GM10266 (cell line): ENCODE measurements at regions not wholly inside any gene's neighbourhood (a gene's known extent, or its start where the extent isn't known, plus 50 kb on each side); places are given as distances from the start of the nearest gene placed in this dataset.
"Not testable (repeated sequence)": the region's sequence is repeated elsewhere in the genome, so short reads cannot be mapped to it uniquely, and the experiment has no call there.

Source experiments
- DNase-seq: peaks from one replicate; pipeline ENCODE4 v3.0.0; 2012; ENCODE audit errors: extremely low spot score
- CTCF ChIP-seq: IDR thresholded peaks from 2 replicates; pipeline ENCODE4 v1.5.1; 2012; ENCODE audit warnings: mild to moderate bottlenecking, low read depth; ENCODE audit not compliant: control insufficient read depth, insufficient read depth; ENCODE audit errors: missing control alignments

GRCh38 chr4:120555058-120555457, 367.5 kb downstream of the PRDM5 start:
- TF ChIP-seq CTCF = no peak
- DNase-seq = no peak

- DNase-seq = no peak
- TF ChIP-seq CTCF = no peak
Measured at GRCh38 chr4:120554086-120554485, 368.4 kb downstream of the PRDM5 start.

- not testable (repeated sequence) for DNase-seq
Measured at GRCh38 chr4:120550624-120551220, 371.8 kb downstream of the PRDM5 start.

- no peak for TF ChIP-seq CTCF
- DNase-seq = no peak
Measured at GRCh38 chr4:120549011-120549570, 373.4 kb downstream of the PRDM5 start.

GRCh38 chr4:120545391-120545790, 377.1 kb downstream of the PRDM5 start:
- no peak for DNase-seq
- no peak for TF ChIP-seq CTCF

GRCh38 chr4:120544838-120545237, 377.7 kb downstream of the PRDM5 start:
- no peak for DNase-seq
- TF ChIP-seq CTCF = no peak

- TF ChIP-seq CTCF = no peak
- DNase-seq = no peak
Measured at GRCh38 chr4:120540625-120541024, 381.9 kb downstream of the PRDM5 start.

GRCh38 chr4:120536884-120537283, 385.6 kb downstream of the PRDM5 start:
- DNase-seq = no peak
- no peak for TF ChIP-seq CTCF
